Islet precursor cell (in vitro differentiated cells): ENCODE measurements at regions not wholly inside any gene's neighbourhood (a gene's known extent, or its start where the extent isn't known, plus 50 kb on each side); places are given as distances from the start of the nearest gene placed in this dataset.

ENCODE experiments used
- DNase-seq: peaks from one replicate; pipeline ENCODE4 v3.0.0-alpha.2; 2018

DNA sequence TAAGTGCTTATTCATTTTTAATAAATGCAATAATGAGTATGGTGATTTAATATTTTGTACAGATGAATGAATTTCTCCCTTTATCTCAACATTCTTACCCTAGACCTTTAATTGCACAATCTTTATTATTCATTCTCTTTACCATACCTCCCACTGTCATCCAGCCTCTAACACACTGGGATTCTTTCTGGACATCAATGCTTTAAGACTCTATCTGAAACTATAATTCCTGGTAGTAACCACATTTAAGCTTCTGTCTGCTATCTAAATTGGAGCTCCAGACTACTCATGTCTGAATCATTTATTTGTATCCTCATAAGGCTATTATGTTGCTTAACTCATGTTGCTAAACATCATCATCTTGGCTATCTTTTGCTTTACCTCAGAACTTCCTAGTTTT lies 270.2 kb downstream of the ALG10B start:
- DNase-seq, result no peak

DNA sequence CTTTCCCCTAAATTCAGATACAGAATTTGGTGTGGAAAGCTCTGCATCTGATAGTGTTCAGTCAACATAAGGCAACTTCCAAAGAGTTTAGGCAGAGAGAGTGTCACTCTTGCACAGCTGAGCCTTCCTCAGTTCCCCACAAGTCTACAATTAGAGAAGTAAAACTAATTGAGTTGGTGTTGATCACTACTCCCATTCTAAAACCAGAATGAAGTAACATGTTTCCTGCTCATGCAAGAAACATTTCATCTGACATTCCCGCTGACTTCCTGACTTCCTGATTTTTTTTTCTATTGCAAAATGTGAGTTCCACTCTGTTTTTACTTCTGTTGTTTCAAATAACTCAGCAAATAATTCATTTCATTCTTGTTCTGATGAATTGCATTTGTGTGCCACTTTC lies 271.0 kb downstream of the ALG10B start:
- DNase-seq, result no peak

DNA sequence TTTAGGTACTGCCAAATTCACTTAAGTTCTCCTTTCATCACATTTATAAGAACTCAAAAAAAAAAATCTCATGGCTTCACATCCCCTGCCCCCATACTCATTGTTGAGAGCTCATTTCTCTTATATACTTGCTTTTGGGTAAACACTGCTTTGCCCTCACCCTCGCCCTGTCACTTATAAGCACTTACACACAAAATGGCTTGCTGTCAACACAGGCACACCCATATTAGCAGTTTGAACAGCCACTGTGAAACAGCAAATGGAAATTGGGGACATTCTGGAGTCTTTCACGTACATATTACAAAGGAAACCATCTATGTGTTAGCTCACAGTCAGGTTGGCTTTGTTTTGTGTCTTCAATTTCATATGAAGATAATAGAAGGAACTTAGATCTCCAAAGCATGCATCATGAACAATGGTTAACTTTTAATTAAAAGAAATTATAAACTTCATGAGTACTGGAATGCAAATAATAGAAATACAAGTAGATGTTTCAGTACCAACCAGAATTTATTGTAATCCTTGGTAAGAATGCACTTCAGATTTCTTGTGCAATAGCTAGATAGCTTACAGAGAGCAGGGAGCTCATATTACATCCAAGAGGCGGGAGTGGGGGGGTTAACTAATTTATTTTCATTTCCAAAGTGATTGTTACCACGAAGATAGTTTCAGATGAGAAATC lies 272.2 kb downstream of the ALG10B start:
- DNase-seq, result no peak

DNA sequence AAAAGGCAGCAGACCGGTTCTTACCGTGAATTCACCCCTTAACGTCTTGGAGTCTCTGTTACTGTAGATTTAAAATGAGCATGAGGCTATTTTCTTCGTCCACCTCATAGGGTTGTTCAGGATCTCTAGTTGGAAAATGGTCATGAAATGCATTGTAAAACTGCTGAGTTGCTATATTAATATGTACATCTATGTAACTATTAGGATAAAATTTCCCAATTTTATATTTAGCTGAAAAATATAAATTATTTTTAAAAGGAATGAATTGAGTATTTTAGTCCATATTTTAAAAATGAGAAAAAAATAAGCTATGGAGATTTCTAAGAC lies 272.7 kb downstream of the ALG10B start:
- DNase-seq, result no peak

DNA sequence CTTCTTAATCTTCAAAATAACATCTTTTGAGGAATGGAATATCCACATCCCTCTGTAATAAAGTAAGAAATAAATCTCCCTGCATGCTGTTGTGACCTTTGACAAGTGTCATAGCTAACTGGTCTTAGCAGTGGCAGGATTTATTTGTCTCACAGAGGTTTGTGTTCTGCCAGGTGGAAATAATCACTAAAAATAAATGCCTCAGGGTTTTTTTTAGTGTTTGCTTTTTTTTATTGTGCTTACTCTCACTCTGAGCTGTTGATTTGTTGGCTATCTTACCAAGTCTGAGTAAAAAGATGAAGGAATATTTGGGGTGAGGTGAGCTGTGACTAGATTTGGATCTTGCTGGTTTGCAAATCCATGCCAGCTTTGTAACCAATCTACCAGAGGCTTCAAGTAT lies 285.4 kb downstream of the ALG10B start:
- DNase-seq, result no peak
